ENCODE measurements at regions not wholly inside any gene's neighbourhood (a gene's known extent, or its start where the extent isn't known, plus 50 kb on each side); places are given as distances from the start of the nearest gene placed in this dataset.
"Not testable (repeated sequence)": the region's sequence is repeated elsewhere in the genome, so short reads cannot be mapped to it uniquely, and the experiment has no call there.

- DNase-seq: no peak
These were observed 1261.7 kb upstream of the AUTS2 start for GRCh38 chr7:68336594-68336993.

- no peak for DNase-seq
These were observed 1249.9 kb upstream of the AUTS2 start for GRCh38 chr7:68348401-68348800.

DNA sequence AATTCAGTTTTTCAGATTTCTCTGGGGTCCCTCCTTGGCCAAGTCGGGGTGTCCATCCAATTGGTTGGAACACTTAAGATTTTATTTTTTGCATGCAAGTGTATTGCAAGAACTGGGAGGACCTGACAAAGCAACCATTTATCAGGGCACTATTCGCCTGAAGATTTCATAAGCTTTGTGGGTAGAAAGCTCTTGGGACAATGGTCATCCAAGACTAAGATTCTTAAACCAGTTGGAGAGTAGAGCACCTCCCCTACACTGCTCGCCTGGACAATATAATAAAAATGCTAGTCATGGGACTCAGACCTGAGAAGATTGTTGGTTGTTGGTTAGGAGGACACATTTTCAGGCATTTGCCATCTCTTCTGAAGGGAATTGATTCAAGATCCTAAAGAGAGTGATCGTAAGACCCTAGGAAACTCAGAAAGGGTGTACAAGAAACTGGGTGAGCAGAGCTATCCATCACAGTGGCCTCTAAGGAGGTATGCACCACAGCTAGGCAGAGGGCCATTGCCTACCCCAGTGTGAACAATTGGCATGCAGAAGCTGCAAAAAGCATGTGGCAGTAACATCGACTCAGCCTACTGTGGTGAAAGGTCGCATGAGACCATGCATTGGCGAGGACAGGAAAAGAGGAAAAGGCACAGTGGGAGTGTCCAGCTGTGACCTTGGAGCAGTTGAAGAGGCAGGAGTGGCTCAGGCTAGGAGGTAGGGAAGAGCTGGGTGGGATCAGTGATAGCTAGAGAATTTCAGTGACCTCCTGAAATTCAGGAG lies 1235.3 kb upstream of the AUTS2 start:
- no peak for DNase-seq

GRCh38 chr7:68364886-68365625 lies 1233.2 kb upstream of the AUTS2 start:
- DNase-seq: no peak

- DNase-seq: no peak
These were observed 1226.3 kb upstream of the AUTS2 start for GRCh38 chr7:68371985-68372384.

- DNase-seq: no peak
These were observed 1222.1 kb upstream of the AUTS2 start for GRCh38 chr7:68376131-68376661.

DNA sequence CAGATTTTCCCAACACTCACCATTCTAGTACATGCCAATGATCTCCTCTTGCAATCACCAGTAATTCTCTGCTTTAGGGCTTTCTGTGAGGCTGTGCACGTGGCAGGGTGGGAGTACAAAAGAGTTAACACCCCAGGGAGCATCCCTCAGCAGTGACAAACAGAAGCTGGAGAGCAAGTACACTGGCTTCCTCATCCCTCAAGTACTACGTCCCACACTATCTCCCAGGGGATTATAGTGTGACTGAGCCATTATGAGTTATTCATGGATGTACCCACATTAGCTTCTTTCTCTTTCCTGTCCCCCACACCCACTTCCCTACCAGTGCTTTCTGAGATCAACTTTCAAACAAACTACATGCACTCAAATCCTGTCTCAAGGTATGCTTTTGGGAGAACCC lies 1216.5 kb upstream of the AUTS2 start:
- no peak for DNase-seq

- DNase-seq: no peak
These were observed 1213.7 kb upstream of the AUTS2 start for GRCh38 chr7:68384581-68384980.

- no peak for DNase-seq
These were observed 1205.2 kb upstream of the AUTS2 start for GRCh38 chr7:68393051-68393450.

DNA sequence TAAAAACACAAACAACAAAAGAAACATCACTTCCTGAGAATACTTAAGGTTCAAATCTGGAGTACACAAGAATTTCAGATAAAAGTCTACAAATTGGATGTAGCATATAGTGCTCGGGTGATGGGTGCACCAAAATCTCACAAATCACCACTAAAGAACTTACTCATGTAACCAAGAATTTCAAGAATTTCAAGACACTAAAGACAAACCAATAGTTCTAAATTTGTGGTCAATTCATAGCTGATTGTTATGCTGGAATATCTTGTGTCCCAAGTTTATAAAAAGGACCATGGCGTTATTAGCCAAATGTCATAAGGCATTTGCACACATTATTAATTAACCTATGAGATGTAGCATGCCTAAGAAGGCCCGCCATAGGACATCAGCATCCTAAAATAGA lies 1204.1 kb upstream of the AUTS2 start:
- DNase-seq: no peak

DNA sequence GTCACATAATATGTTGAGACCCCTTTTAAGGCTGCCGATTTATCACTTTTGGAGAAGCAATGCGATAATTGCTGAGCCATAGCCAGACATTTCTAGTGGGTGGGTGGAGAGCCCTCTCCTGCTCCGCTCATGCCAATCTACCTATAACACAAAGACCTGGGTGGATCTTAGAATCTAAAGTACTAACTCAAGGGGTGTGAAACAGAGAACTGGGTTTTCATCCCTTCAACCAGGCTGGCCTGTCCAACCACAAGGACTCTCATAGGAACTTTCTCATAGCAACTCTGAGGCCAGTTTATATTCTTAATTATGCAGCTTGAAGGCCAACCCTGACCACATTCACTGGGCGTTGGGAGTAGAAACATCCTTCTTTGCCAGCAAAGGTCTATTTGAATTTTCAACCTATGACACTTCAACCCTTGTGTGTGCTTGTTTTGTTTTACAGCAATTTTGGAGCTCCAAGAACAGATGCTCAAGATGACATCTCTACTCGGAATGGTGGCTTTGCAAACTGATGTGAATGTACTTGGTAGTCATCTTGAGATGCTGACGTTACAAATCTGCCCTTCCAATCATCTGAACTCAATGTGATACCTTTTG lies 1198.2 kb upstream of the AUTS2 start:
- DNase-seq: no peak

GRCh38 chr7:68400783-68401182 lies 1197.5 kb upstream of the AUTS2 start:
- no peak for DNase-seq

GRCh38 chr7:68401313-68401712 lies 1197.0 kb upstream of the AUTS2 start:
- no peak for DNase-seq

- no peak for DNase-seq
These were observed 1191.8 kb upstream of the AUTS2 start for GRCh38 chr7:68406480-68406879.

- DNase-seq: no peak
These were observed 1190.8 kb upstream of the AUTS2 start for GRCh38 chr7:68407460-68407859.

DNA sequence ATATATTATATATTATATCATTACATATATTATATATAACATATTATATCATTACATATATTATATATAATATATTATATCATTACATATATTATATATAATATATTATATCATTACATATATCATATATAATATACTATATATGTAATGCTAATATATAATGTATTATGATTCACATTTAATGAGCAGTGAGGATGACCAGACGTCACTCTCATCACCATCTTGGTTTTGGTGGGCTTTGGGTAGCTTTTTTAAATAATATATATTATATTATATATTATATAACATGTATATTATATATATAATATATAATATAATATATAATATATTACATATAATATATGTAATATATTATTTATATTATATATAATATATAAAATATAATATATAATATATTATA lies 1189.4 kb upstream of the AUTS2 start:
- no peak for DNase-seq

GRCh38 chr7:68409851-68410250 lies 1188.4 kb upstream of the AUTS2 start:
- no peak for DNase-seq

- not testable (repeated sequence) for DNase-seq
These were observed 1187.6 kb upstream of the AUTS2 start for GRCh38 chr7:68410693-68411092.

- no peak for DNase-seq
These were observed 1186.5 kb upstream of the AUTS2 start for GRCh38 chr7:68411742-68412141.

DNA sequence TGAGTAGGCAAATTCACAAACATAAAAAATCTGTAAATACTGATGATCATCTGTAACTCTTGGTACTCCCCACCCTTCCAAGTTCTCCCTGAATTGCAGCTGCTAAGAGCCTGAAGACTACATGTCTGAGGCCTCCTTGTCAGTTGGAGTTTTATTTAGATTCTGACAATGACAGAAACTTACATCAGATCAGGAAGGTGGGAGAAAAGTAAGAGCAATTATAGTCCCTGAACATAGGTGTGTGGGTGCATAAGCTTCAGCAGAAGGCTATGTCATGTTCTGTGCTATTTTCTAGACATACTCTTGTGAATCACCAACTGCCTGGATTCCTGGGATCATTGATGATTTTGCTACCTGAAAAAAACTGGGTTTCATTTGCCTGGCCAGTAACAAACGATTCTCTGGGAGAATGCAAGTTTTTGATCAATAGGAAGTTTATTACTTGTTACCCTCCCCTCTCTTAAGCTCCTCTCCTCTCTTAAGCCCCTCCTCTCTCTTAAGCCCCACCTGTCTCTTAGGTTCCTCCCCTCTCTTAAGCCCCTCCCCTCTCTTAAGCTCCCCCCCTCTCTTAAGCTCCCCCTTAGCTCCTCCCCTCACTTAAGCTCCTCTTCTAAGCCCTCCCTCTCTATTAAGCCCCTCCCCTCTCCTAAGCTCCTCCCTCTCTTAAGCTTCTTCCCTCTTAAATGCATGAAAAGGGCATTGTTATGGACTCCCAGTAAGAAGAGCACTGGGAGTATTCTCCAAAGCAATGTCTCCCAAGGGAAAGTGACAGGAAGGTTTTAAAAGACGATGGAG lies 1183.4 kb upstream of the AUTS2 start:
- no peak for DNase-seq

- no peak for DNase-seq
These were observed 1181.3 kb upstream of the AUTS2 start for GRCh38 chr7:68417002-68417401.

GRCh38 chr7:68417659-68418058 lies 1180.6 kb upstream of the AUTS2 start:
- no peak for DNase-seq

Data from stimulated activated CD4-positive, alpha-beta T cell treated with anti-CD3 and anti-CD28 coated beads, Interleukin-15, amount 100 ng/mL, for 24 hours (primary cell).